Sciatic nerve (tissue), 2 donors: ENCODE measurements at regions not wholly inside any gene's neighbourhood (a gene's known extent, or its start where the extent isn't known, plus 50 kb on each side); places are given as distances from the start of the nearest gene placed in this dataset.
"Not testable (repeated sequence)": the region's sequence is repeated elsewhere in the genome, so short reads cannot be mapped to it uniquely, and the experiment has no call there.

ENCODE experiments used
- ATAC-seq: fragments of 200-7000 bp; cut with Tn5 transposase; one replicate; pipeline ENCODE4 v1.9.1; 2020; ENCODE audit warnings: mild to moderate bottlenecking, moderate library complexity
- DNase-seq: peaks from one replicate; pipeline ENCODE4 v3.0.0-alpha.2; 2020; ENCODE audit warnings: low spot score
- intact Hi-C: fragments of 100-400 bp; cut with DNase I; formaldehyde crosslinking; loops from one replicate; pipeline ENCODE4 v1.14.2; 2022
- donor health status: DM: no; HTN: no; CAD: no.
- donor health status: DM: no; HTN: no; CAD: no.

DNA sequence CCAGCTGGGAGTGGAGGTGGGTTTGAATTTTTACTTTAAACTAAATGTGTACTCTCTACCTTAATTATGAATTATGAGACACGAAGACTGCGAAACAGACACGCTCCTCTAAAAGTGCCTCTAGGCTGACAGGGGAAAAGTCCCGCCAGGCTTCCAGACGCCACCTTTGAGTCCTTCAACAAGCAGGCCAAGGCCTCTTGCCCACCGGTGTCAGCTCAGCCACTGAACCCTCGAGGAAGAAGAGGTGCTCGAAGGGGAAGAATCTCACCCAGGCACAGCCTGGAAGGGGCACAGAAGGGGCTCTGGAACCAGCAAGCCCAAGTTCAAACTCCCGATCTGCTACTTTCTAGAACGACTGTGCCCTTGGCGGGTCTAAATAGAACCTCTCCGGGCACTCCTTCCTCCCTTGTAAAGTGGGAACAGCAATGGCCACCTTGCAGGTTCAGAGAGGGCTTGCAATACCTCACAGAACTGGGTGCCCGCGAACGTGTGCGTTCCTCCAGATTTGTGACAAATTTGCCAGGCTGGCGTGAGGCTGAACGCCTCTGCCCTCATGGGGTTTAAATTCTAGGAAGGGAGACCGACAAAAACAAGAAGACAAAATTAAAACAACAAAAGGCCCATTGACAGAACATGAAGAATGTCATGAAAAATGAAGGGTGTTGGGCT is 158.5 kb upstream of the GRK3 start:
- intact Hi-C loops = no loop called here
- no peak for DNase-seq

DNA sequence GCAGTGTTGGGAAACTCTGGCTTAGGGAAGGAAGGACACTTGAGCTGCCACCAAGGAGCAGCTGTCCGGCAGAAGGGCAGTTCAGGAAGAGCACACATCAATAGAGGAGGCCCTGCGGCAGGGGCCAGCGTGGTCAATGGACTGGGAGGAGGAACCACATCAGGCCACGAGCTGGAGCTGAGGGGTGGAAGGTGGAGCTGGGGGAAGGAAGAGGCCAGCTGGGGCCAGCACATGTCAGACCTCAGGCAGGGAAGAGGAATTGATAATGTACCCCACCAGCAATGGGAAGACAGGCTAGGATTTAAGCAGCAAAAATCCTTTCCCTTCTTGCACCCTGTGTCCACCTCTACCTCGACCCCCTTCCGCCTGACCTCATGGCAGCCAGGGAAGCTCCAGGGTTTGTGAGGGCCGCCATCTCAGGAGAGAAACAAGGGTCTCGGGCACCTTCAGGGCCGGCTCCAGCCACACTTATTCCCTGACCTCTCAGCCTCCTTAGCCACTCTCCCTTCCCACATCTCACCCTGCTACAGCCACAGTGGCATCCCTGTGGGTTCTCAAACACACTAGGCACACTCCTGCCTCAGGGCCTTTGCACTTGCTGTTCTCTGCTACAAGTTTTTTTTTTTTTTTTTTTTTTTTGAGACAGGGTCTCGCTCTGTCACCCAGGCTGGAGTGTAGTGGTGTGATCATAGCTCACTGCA is 157.8 kb upstream of the GRK3 start:
- intact Hi-C loops = no loop called here
- DNase-seq = no peak

More for the DNA sequence above, 158.5 kb upstream of the GRK3 start:
- no peak for ATAC-seq

GRCh38 chr22:25407226-25407858 is 157.1 kb upstream of the GRK3 start:
- ATAC-seq (no peak), DNase-seq (no peak)
- intact Hi-C loops = no loop called here

More for the DNA sequence above, 157.8 kb upstream of the GRK3 start:
- ATAC-seq = peak; percentile 70

- intact Hi-C loops = no loop called here
- DNase-seq = no peak
- ATAC-seq = no peak
Measured at GRCh38 chr22:25407859-25408229, 156.6 kb upstream of the GRK3 start.

GRCh38 chr22:25409240-25409639 is 155.2 kb upstream of the GRK3 start:
- intact Hi-C loops = no loop called here
- DNase-seq (no peak), ATAC-seq (no peak)

DNA sequence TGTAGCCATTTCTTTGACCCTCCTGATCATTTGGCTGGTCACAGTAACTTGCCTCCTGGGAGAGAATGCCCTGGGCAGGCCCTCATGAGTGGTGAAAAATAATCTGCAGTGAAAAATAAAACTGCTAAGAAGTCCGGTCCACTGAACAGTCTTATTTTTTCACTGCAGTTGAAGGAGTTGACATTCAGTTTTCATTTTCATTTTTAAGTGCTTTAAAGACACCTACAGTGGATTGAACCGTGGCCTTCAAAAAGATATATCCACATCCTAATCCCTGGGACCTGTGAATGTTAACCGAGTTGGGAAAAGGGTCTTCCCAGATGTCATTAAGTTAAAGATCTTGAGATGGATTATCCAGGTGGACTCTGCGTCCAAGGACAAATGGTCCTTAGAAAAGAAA is 153.6 kb upstream of the GRK3 start:
- intact Hi-C loops = no loop called here
- DNase-seq = no peak
- no peak for ATAC-seq

DNA sequence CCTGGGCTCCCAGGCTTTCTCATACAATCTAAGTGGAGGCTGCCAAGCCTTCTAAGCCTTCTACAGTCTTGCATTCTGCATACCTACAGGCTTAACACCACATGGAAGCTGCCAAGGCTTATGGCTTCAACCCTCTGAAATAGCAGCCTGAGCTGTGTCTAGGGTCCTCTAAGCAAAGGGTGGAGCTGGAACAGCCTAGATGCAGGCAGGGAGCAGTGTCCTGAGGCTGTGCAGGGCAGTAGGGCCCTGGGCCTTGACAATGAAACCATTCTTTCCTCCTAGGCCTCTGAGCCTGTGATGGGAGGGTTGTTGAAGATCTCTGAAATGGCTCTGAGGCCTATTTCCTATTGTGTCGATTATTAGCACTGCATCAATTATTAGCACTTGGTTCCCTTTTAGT is 150.9 kb upstream of the GRK3 start:
- intact Hi-C loops = no loop called here
- no peak for DNase-seq

DNA sequence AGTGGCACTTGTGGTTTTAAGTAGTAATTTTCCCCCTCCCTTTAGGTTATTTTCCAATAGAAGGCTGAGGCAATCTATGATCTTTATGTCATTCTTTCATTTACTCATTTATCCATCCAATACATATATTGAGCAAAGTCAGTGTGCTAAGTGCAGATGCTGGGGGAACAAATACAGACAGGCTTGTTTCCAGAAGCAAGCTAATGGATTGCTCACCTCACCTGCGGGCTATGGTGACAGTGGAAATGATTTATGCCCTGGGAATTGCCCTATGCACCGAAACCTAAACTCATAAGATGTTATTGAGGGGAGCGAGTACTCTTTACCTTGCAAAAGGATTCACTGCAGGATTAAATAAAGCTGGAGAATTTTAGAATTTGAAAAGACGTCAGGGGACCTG is 148.7 kb upstream of the GRK3 start:
- intact Hi-C loops, ATAC-seq, DNase-seq: not testable (repeated sequence)

More for the DNA sequence above, 150.9 kb upstream of the GRK3 start:
- no peak for ATAC-seq

DNA sequence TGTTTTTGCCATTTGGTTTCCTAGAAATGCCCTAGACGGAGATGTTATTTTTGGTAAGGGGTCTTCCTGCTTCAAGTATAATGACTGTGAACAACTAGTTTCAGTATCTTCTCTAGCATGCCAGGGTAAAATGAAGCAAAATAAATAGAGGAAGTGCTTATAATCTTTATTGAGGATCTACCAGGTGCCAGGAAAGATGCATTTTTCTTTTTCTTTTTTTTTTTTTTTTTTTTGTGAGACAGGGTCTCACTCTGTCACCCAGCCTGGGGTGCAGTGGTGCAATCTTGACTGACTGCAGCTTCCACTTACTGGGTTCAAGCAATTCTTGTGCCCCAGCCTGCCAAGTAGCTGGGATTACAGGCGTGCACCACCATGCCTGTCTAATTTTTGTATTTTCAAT is 146.6 kb upstream of the GRK3 start:
- DNase-seq, ATAC-seq, intact Hi-C loops: not testable (repeated sequence)

DNA sequence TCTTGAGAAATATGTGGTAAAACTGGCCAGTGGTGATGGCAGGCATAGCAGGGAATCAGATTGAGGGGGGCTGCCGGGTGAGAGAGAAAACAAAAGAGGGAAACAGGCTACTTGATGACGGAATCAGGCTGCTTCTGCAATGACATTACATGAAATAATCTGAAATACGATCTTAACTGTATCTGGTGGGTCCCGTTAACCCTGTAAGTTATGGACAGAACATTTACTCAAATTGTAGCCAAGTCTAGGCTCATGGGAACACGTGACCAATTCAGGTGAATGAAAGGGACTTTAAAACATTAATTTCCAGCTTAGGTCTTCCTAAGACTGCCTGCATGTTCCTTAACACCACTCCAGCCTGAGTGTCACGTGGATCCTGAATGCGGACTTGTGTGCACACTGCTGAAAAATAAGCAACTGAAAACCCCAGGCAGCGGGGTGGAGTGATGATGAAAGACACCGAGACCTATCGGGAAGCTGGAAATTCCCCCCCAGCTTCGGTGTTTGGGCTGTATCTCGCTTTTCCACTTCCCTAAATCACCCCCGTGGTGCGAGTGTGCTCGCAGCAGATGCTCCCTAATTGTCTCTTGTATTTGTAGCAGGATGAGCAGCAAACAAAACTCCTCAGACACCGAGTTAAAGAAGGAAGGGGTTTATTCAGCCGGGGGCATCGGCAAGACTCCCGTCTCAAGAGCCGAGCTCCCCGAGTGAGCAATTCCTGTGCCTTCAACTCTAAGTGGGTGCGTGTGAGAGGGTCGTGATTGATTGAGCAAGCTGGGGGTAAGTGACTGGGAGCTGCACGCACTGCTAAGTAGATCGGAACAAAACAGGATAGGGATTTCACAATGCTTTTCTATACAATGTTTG is 145.0 kb upstream of the GRK3 start:
- ATAC-seq (peak; percentile 87), DNase-seq (no peak)
- intact Hi-C loops = no loop called here

DNA sequence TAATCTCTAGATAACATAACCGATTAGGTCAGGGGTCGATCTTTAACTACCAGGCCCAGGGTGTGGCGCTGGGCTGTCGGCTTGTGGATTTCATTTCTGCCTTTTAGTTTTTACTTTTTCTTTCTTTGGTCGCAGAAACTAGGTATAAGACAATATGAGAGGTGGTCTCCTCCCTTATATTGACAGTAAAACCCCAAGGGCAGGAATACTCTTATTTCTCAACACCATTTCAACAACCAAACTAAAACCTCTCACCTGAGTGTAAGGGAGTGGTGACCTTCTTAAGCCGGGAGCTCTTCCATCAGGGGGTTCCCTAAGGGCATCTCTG is 144.4 kb upstream of the GRK3 start:
- ATAC-seq, DNase-seq, intact Hi-C loops: not testable (repeated sequence)

GRCh38 chr22:25420471-25420924 is 144.0 kb upstream of the GRK3 start:
- intact Hi-C loops = no loop called here
- no peak for DNase-seq
- ATAC-seq = no peak

DNA sequence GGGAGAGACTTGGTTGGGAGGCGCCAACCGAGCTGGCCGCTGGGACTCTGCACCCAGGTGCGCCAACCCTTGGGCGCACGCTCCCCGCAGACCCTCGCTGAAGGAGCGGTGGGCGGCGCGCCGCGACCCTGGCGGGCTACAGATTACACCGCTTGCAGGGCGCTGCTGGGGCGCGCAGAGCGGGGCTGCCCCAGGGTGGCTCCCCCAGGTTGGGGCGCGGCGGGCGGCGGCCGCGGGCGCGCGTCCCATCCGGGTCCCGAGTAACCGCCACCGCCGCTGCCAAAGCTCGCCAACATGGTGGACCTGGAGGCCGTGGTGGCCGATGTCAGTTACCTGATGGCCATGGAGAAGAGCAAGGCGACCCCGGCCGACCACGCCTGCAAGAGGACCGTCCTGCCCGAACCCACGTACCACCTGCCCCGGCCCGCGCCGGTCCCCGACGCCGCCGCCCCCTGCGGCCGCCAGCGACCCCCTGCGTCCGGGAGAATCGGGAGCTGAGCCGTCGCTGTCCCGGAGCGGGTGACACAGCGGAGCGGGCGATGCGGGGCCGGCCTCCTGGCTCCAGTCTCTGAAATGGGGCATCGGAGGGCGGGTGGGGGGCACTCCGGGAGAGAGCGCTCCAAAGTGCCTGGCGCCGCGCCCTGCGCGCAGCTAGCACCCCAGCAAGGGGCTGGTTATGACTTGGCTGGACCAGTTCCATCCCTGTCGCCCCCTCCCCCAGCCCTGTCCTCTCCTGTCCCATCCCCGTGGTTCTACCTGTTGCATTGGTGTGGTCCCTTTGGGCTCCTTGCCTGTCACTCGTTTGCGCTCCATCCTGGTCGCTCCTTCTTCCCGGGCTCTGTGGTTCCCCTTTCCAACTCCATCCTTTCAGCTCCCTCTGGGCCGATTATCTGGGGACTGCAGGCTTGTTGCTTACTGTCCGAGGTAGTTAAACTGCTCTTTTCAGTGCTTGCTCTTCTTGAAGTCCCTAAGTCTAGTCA is 143.3 kb upstream of the GRK3 start:
- ATAC-seq (no peak), DNase-seq (no peak)
- intact Hi-C loops = no loop called here

DNA sequence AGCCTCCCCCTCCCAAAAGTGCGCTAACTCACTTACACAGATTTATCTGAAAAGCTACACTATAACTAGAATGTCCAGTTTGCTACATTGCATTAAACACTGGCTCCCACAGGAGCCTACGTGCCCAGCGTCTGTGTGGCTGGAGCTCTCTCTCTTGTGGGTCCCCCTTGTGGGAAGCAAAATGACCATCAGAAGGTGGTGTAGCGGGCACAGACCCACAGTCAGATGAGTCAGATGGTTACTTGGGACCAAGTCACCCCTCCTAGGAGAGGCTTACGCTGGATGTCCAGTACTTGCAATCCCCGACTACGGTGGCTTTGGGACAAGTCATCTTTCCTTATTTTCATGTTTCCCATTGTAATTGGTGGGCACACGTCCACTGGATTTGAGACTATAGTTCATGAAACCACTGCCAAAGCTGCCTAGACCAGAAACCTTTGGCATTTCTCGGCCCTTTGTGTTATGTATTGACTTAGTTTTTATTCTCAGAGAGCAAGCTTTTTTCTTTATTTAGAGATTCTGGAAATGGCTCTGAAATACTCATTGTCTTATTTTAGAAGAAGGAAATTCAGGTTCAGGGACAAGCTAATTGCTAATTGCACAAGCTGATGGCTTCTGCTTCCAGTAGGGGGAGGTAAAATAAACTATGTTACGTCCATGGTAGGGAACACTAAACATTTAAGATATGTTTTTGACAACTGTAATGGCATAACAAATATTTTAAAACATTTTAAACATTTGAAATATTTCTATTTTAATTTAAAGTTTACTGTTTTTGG is 137.8 kb upstream of the GRK3 start:
- intact Hi-C loops, DNase-seq: not testable (repeated sequence)

GRCh38 chr22:25431637-25432342 is 132.7 kb upstream of the GRK3 start:
- DNase-seq, intact Hi-C loops, ATAC-seq: not testable (repeated sequence)

More for the DNA sequence above, 137.8 kb upstream of the GRK3 start:
- ATAC-seq = not testable (repeated sequence)

GRCh38 chr22:25433381-25433970 is 131.0 kb upstream of the GRK3 start:
- intact Hi-C loops, ATAC-seq: not testable (repeated sequence)

More at GRCh38 chr22:25433381-25433970, 131.0 kb upstream of the GRK3 start:
- DNase-seq = not testable (repeated sequence)
